SK-N-SH treated with all-trans-retinoic acid at 6 μM for 48 hours (cell line): ENCODE measurements at regions not wholly inside any gene's neighbourhood (a gene's known extent, or its start where the extent isn't known, plus 50 kb on each side); places are given as distances from the start of the nearest gene placed in this dataset.

Source experiments
- ATAC-seq: fragments of 200-7000 bp; cut with Tn5 transposase; 3 replicates; pipeline ENCODE4 v1.9.1; 2020; ENCODE audit warnings: mild to moderate bottlenecking, moderate library complexity
- ARNTL ChIP-seq: fragments of 450-650 bp; formaldehyde crosslinking; IDR thresholded peaks from 2 replicates; pipeline ENCODE4 v1.5.0; 2020; ENCODE audit warnings: low read depth, mild to moderate bottlenecking, moderate library complexity, borderline replicate concordance
- BACH2 ChIP-seq: fragments of 250-450 bp; sonication (Bioruptor Pico); IDR thresholded peaks from 2 replicates; pipeline ENCODE4 v1.9.0; 2021; ENCODE audit warnings: mild to moderate bottlenecking, borderline replicate concordance
- CSDC2 ChIP-seq: fragments of 250-450 bp; sonication (Bioruptor Pico); IDR thresholded peaks from 2 replicates; pipeline ENCODE4 v1.5.0; 2020; ENCODE audit warnings: mild to moderate bottlenecking, moderate library complexity
- CSRNP3 ChIP-seq: fragments of 250-450 bp; sonication (Bioruptor Pico); IDR thresholded peaks from 2 replicates; pipeline ENCODE4 v1.5.1; 2021; ENCODE audit warnings: mild to moderate bottlenecking, moderate library complexity
- GLIS3 ChIP-seq: fragments of 250-450 bp; sonication (Bioruptor Pico); IDR thresholded peaks from 2 replicates; pipeline ENCODE4 v1.5.0; 2020; ENCODE audit warnings: mild to moderate bottlenecking, moderate library complexity
- PATZ1 ChIP-seq: fragments of 250-450 bp; sonication (Bioruptor Pico); IDR thresholded peaks from 2 replicates; pipeline ENCODE4 v1.8.0; 2020; ENCODE audit warnings: mild to moderate bottlenecking, moderate library complexity, borderline replicate concordance
- POU6F1 ChIP-seq: fragments of 250-450 bp; sonication (Bioruptor Pico); IDR thresholded peaks from 2 replicates; pipeline ENCODE4 v1.8.0; 2021; ENCODE audit warnings: low read depth, mild to moderate bottlenecking, moderate library complexity, borderline replicate concordance
- RARB ChIP-seq: fragments of 250-450 bp; sonication (Bioruptor Pico); IDR thresholded peaks from 2 replicates; pipeline ENCODE4 v1.8.0; 2021; ENCODE audit warnings: mild to moderate bottlenecking, moderate library complexity
- SNAI2 ChIP-seq: fragments of 250-450 bp; sonication (Bioruptor Pico); IDR thresholded peaks from 2 replicates; pipeline ENCODE4 v1.5.0; 2020; ENCODE audit warnings: mild to moderate bottlenecking, moderate library complexity
- TCF4 ChIP-seq: fragments of 250-450 bp; sonication (Bioruptor Pico); IDR thresholded peaks from 2 replicates; pipeline ENCODE4 v1.8.0; 2021; ENCODE audit warnings: mild to moderate bottlenecking, moderate library complexity, borderline replicate concordance
- TOX ChIP-seq: fragments of 250-450 bp; sonication (Bioruptor Pico); IDR thresholded peaks from 2 replicates; pipeline ENCODE4 v1.8.0; 2021; ENCODE audit warnings: mild to moderate bottlenecking, moderate library complexity, borderline replicate concordance
- TSHZ2 ChIP-seq: fragments of 250-450 bp; sonication (Bioruptor Pico); IDR thresholded peaks from 2 replicates; pipeline ENCODE4 v1.5.0; 2020; ENCODE audit warnings: mild to moderate bottlenecking, moderate library complexity
- ZC3H10 ChIP-seq: fragments of 250-450 bp; sonication (Bioruptor Pico); IDR thresholded peaks from 2 replicates; pipeline ENCODE4 v1.5.1; 2021; ENCODE audit warnings: mild to moderate bottlenecking, moderate library complexity
- ZFP3 ChIP-seq: fragments of 250-450 bp; sonication (Bioruptor Pico); IDR thresholded peaks from 2 replicates; pipeline ENCODE4 v1.5.0; 2020; ENCODE audit warnings: mild to moderate bottlenecking, moderate library complexity
- ZFP30 ChIP-seq: fragments of 450-650 bp; formaldehyde crosslinking; IDR thresholded peaks from 2 replicates; pipeline ENCODE4 v1.5.0; 2022; ENCODE audit warnings: mild to moderate bottlenecking, moderate library complexity
- ZNF565 ChIP-seq: fragments of 450-650 bp; formaldehyde crosslinking; conservative IDR thresholded peaks from 2 replicates; pipeline ENCODE4 v1.5.0; 2020; ENCODE audit warnings: low read depth, mild to moderate bottlenecking, moderate library complexity
- ZNF70 ChIP-seq: fragments of 450-650 bp; formaldehyde crosslinking; IDR thresholded peaks from 2 replicates; pipeline ENCODE4 v1.5.0; 2020; ENCODE audit warnings: mild to moderate bottlenecking, moderate library complexity
- ZNF8 ChIP-seq: fragments of 450-650 bp; formaldehyde crosslinking; IDR thresholded peaks from 2 replicates; pipeline ENCODE4 v1.5.0; 2020; ENCODE audit warnings: mild to moderate bottlenecking, moderate library complexity
- TF ChIP-seq, protein P1 (sequence below): fragments of 250-450 bp; sonication (Bioruptor Pico); IDR thresholded peaks from 2 replicates; pipeline ENCODE4 v1.5.1; 2020; ENCODE audit warnings: low read depth, mild to moderate bottlenecking, moderate library complexity

- ATAC-seq = no peak
- TF ChIP-seq PATZ1 (CRISPR knock-in tag) (no peak), POU6F1 (CRISPR knock-in tag) (no peak), ZFP3 (CRISPR knock-in tag) (no peak), ZNF565 (CRISPR knock-in tag) (no peak), ZNF8 (CRISPR knock-in tag) (no peak), ZNF70 (CRISPR knock-in tag) (no peak), ZFP30 (CRISPR knock-in tag) (no peak), ZC3H10 (CRISPR knock-in tag) (no peak), TSHZ2 (CRISPR knock-in tag) (no peak), TCF4 (CRISPR knock-in tag) (no peak)
- TF ChIP-seq, all 23 proteins: peak for 0
These were observed 111.1 kb upstream of the DTNBP1 start for GRCh38 chr6:15773806-15774410.

- TF ChIP-seq ZNF8 (CRISPR knock-in tag) (no peak), TSHZ2 (CRISPR knock-in tag) (no peak), RARB (CRISPR knock-in tag) (no peak), CSRNP3 (CRISPR knock-in tag) (no peak), CSDC2 (CRISPR knock-in tag) (no peak), ZFP3 (CRISPR knock-in tag) (no peak)
- TF ChIP-seq, protein P1, sequence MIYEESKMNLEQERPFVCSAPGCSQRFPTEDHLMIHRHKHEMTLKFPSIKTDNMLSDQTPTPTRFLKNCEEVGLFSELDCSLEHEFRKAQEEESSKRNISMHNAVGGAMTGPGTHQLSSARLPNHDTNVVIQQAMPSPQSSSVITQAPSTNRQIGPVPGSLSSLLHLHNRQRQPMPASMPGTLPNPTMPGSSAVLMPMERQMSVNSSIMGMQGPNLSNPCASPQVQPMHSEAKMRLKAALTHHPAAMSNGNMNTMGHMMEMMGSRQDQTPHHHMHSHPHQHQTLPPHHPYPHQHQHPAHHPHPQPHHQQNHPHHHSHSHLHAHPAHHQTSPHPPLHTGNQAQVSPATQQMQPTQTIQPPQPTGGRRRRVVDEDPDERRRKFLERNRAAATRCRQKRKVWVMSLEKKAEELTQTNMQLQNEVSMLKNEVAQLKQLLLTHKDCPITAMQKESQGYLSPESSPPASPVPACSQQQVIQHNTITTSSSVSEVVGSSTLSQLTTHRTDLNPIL (CRISPR knock-in tag) = no peak
- ATAC-seq = no peak
These were observed 107.7 kb upstream of the DTNBP1 start for GRCh38 chr6:15770347-15771143.

- no peak for ATAC-seq
- TF ChIP-seq GLIS3 (CRISPR knock-in tag) (no peak), BACH2 (no peak), ZFP3 (CRISPR knock-in tag) (no peak), POU6F1 (CRISPR knock-in tag) (no peak), TOX (CRISPR knock-in tag) (no peak), ZFP30 (CRISPR knock-in tag) (no peak), SNAI2 (CRISPR knock-in tag) (no peak), ZNF70 (CRISPR knock-in tag) (no peak), CSDC2 (CRISPR knock-in tag) (no peak), ARNTL (CRISPR knock-in tag) (no peak), TCF4 (CRISPR knock-in tag) (no peak), RARB (CRISPR knock-in tag) (no peak)
These were observed 106.7 kb upstream of the DTNBP1 start for GRCh38 chr6:15769511-15770018.
